WTC11 (cell line): ENCODE measurements at regions not wholly inside any gene's neighbourhood (a gene's known extent, or its start where the extent isn't known, plus 50 kb on each side); places are given as distances from the start of the nearest gene placed in this dataset.

Source experiments
- ATAC-seq: fragments of 200-7000 bp; cut with Tn5 transposase; 2 replicates; pipeline ENCODE4 v1.10.0; 2021; ENCODE audit warnings: mild to moderate bottlenecking, moderate library complexity
- CTCF ChIA-PET: fragments of 300-600 bp; sonication (Branson Sonifier 250); formaldehyde crosslinking; loops from one replicate; lab custom pipeline; 2021; ENCODE audit warnings: antibody characterized with exemption; lab: Charles Lee
- POLR2A ChIA-PET: fragments of 350-600 bp; sonication (Branson Sonifier 250); formaldehyde crosslinking; loops from one replicate; lab custom pipeline; 2021; ENCODE audit warnings: antibody characterized with exemption; lab: Charles Lee
- DNase-seq: peaks from one replicate; pipeline ENCODE4 v3.0.0; 2021; ENCODE audit warnings: low spot score
- H3K27ac Mint-ChIP-seq: 2 replicates; pipeline ENCODE4 v1.8.0; 2021; ENCODE audit warnings: mixed read lengths
- H3K27me3 Mint-ChIP-seq: 2 replicates; pipeline ENCODE4 v1.8.0; 2021; ENCODE audit warnings: low read depth, mild to moderate bottlenecking, moderate library complexity, mixed read lengths
- H3K36me3 Mint-ChIP-seq: 2 replicates; pipeline ENCODE4 v1.8.0; 2021; ENCODE audit warnings: mixed read lengths
- H3K4me1 Mint-ChIP-seq: 2 replicates; pipeline ENCODE4 v1.8.0; 2022; ENCODE audit warnings: mixed read lengths
- H3K4me3 Mint-ChIP-seq: 2 replicates; pipeline ENCODE4 v1.8.0; 2021; ENCODE audit warnings: mild to moderate bottlenecking, moderate library complexity, mixed read lengths
- H3K9me3 Mint-ChIP-seq: 2 replicates; pipeline ENCODE4 v1.8.0; 2021; ENCODE audit warnings: mixed read lengths
- AR ChIP-seq: fragments of 250-450 bp; sonication (Bioruptor Pico); IDR thresholded peaks from 2 replicates; pipeline ENCODE4 v1.9.0; 2021; ENCODE audit warnings: mild to moderate bottlenecking
- ARID4B ChIP-seq: sonication (generic); formaldehyde crosslinking; IDR thresholded peaks from 2 replicates; pipeline ENCODE4 v1.8.0; 2023; ENCODE audit warnings: missing genetic modification reagents, mild to moderate bottlenecking, borderline replicate concordance
- ATF2 ChIP-seq: sonication (generic); formaldehyde crosslinking; IDR thresholded peaks from 2 replicates; pipeline ENCODE4 v1.8.1; 2022; ENCODE audit warnings: low read depth, missing genetic modification reagents, borderline replicate concordance
- CDX4 ChIP-seq: fragments of 250-450 bp; sonication (Bioruptor Pico); IDR thresholded peaks from 2 replicates; pipeline ENCODE4 v1.9.0; 2021; ENCODE audit warnings: moderate library complexity, mild to moderate bottlenecking, inconsistent platforms, borderline replicate concordance
- E2F4 ChIP-seq: sonication (generic); formaldehyde crosslinking; IDR thresholded peaks from 2 replicates; pipeline ENCODE4 v1.8.1; 2022; ENCODE audit warnings: low read depth, mild to moderate bottlenecking, moderate library complexity, missing genetic modification reagents, borderline replicate concordance
- E2F5 ChIP-seq: sonication (generic); formaldehyde crosslinking; IDR thresholded peaks from 2 replicates; pipeline ENCODE4 v1.8.1; 2022; ENCODE audit warnings: mild to moderate bottlenecking, moderate library complexity, missing genetic modification reagents
- EMX1 ChIP-seq: fragments of 250-450 bp; sonication (Bioruptor Pico); IDR thresholded peaks from 2 replicates; pipeline ENCODE4 v1.8.0; 2021; ENCODE audit warnings: mild to moderate bottlenecking
- IRF1 ChIP-seq: sonication (generic); formaldehyde crosslinking; IDR thresholded peaks from 2 replicates; pipeline ENCODE4 v1.8.0; 2023; ENCODE audit warnings: missing genetic modification reagents
- JAZF1 ChIP-seq: fragments of 250-450 bp; sonication (Bioruptor Pico); IDR thresholded peaks from 2 replicates; pipeline ENCODE4 v1.9.0; 2021; ENCODE audit warnings: moderate library complexity, mild to moderate bottlenecking, inconsistent platforms
- MYBL2 ChIP-seq: sonication (generic); formaldehyde crosslinking; IDR thresholded peaks from 2 replicates; pipeline ENCODE4 v1.8.1; 2023; ENCODE audit warnings: mild to moderate bottlenecking, moderate library complexity, missing genetic modification reagents
- NR1H2 ChIP-seq: sonication (generic); formaldehyde crosslinking; IDR thresholded peaks from 2 replicates; pipeline ENCODE4 v1.9.0; 2021; ENCODE audit warnings: mild to moderate bottlenecking, moderate library complexity, missing genetic modification reagents
- NR3C1 ChIP-seq: sonication (generic); formaldehyde crosslinking; conservative IDR thresholded peaks from 2 replicates; pipeline ENCODE4 v1.8.1; 2023; ENCODE audit warnings: low read depth, mild to moderate bottlenecking, missing genetic modification reagents
- RORB ChIP-seq: fragments of 250-450 bp; sonication (Bioruptor Pico); IDR thresholded peaks from 2 replicates; pipeline ENCODE4 v1.9.0; 2021; ENCODE audit warnings: mild to moderate bottlenecking
- SMAD3 ChIP-seq: sonication (generic); formaldehyde crosslinking; IDR thresholded peaks from 2 replicates; pipeline ENCODE4 v1.8.0; 2022; ENCODE audit warnings: missing genetic modification reagents, mild to moderate bottlenecking, borderline replicate concordance
- SOX15 ChIP-seq: fragments of 250-450 bp; sonication (Bioruptor Pico); IDR thresholded peaks from 2 replicates; pipeline ENCODE4 v1.9.0; 2021; ENCODE audit warnings: mild to moderate bottlenecking
- STAT6 ChIP-seq: sonication (generic); formaldehyde crosslinking; conservative IDR thresholded peaks from 2 replicates; pipeline ENCODE4 v1.8.1; 2023; ENCODE audit warnings: mild to moderate bottlenecking, low read depth, missing genetic modification reagents, moderate library complexity
- TCF7 ChIP-seq: sonication (generic); formaldehyde crosslinking; IDR thresholded peaks from 2 replicates; pipeline ENCODE4 v1.8.0; 2022; ENCODE audit warnings: mild to moderate bottlenecking, low read depth, missing genetic modification reagents, moderate library complexity
- USF2 ChIP-seq: sonication (generic); formaldehyde crosslinking; IDR thresholded peaks from 2 replicates; pipeline ENCODE4 v1.8.1; 2023; ENCODE audit warnings: mild to moderate bottlenecking, missing genetic modification reagents, moderate library complexity
- ZBTB43 ChIP-seq: sonication (generic); formaldehyde crosslinking; IDR thresholded peaks from 2 replicates; pipeline ENCODE4 v1.8.1; 2023; ENCODE audit warnings: mild to moderate bottlenecking, missing genetic modification reagents
- ZNF396 ChIP-seq: fragments of 250-450 bp; sonication (Bioruptor Pico); IDR thresholded peaks from 2 replicates; pipeline ENCODE4 v1.8.0; 2021; ENCODE audit warnings: mild to moderate bottlenecking, moderate library complexity, borderline replicate concordance

- Mint-ChIP-seq H3K4me1 (peaks cover 52% of the 10 kb centered on the region), H3K36me3 (no peaks in the 10 kb centered on the region)
- no peak for TF ChIP-seq RORB (CRISPR knock-in tag)
- TF ChIP-seq ZBTB43 (CRISPR knock-in tag) = no peak
- TF ChIP-seq MYBL2 = no peak
- no peak for TF ChIP-seq NR1H2 (CRISPR knock-in tag)
- no peak for TF ChIP-seq TCF7 (CRISPR knock-in tag)
- TF ChIP-seq E2F4 (CRISPR knock-in tag) = no peak
- TF ChIP-seq NR3C1 = no peak
- no peak for TF ChIP-seq AR (CRISPR knock-in tag)
- no peak for TF ChIP-seq ZNF396 (CRISPR knock-in tag)
- TF ChIP-seq SMAD3 = no peak
- no peak for TF ChIP-seq JAZF1 (CRISPR knock-in tag)
- TF ChIP-seq USF2 (CRISPR knock-in tag) = no peak
- no peak for TF ChIP-seq ATF2 (CRISPR knock-in tag)
- no peak for TF ChIP-seq IRF1
- TF ChIP-seq ARID4B (CRISPR knock-in tag) = no peak
- TF ChIP-seq SOX15 (CRISPR knock-in tag) = no peak
- TF ChIP-seq STAT6 (CRISPR knock-in tag) = no peak
- no peak for TF ChIP-seq EMX1 (CRISPR knock-in tag)
- no peak for TF ChIP-seq E2F5 (CRISPR knock-in tag)
- TF ChIP-seq CDX4 (CRISPR knock-in tag) = no peak
- TF ChIP-seq, all 79 proteins: peak for 0
- DNase-seq (no peak), ATAC-seq (no peak)
- ChIA-PET CTCF (no interaction called here), POLR2A (no interaction called here)
- peaks cover 7% of the 10 kb centered on the region; the same call in 1 of the 2 replicates for H3K9me3 Mint-ChIP-seq
- H3K4me3 Mint-ChIP-seq = no peak overlapping the region
- H3K27ac Mint-ChIP-seq = no peak overlapping the region
- H3K27me3 Mint-ChIP-seq = no peaks in the 10 kb centered on the region; the same call in 1 of the 2 replicates
Observed at GRCh38 chr12:115201966-115202365, 518.0 kb upstream of the TBX3 start.
